ENCODE measurements at regions not wholly inside any gene's neighbourhood (a gene's known extent, or its start where the extent isn't known, plus 50 kb on each side); places are given as distances from the start of the nearest gene placed in this dataset.

DNA sequence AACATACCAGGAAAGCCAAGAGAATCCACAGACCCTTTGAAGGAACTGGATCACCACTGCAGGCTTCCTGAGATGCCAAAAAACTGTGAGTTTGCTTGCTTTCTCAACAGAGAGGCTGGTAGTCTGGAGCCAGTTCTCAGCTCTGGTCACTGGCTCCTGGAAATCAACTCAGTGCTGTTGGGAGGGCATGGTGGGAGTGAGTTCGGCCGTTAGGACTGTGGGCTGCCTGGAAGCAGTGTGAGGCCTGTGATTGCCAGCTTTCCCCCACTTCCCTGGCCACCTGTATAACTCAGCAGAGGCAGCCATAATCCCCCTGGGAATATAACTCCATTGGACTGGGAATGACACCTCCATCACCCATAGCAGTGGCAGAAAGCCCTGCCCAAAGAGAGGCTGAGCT lies 122.0 kb upstream of the FSTL5 start:
- TF ChIP-seq, protein P1, sequence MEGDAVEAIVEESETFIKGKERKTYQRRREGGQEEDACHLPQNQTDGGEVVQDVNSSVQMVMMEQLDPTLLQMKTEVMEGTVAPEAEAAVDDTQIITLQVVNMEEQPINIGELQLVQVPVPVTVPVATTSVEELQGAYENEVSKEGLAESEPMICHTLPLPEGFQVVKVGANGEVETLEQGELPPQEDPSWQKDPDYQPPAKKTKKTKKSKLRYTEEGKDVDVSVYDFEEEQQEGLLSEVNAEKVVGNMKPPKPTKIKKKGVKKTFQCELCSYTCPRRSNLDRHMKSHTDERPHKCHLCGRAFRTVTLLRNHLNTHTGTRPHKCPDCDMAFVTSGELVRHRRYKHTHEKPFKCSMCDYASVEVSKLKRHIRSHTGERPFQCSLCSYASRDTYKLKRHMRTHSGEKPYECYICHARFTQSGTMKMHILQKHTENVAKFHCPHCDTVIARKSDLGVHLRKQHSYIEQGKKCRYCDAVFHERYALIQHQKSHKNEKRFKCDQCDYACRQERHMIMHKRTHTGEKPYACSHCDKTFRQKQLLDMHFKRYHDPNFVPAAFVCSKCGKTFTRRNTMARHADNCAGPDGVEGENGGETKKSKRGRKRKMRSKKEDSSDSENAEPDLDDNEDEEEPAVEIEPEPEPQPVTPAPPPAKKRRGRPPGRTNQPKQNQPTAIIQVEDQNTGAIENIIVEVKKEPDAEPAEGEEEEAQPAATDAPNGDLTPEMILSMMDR (IDR thresholded peaks at IDR 0.05; ENCODE audit: low read depth, low read length): no peak
- no peak for TF ChIP-seq EZH2phosphoT487 (IDR thresholded peaks at IDR 0.05; ENCODE audit: low read depth)
